Nephron progenitor cell (in vitro differentiated cells): ENCODE measurements at regions not wholly inside any gene's neighbourhood (a gene's known extent, or its start where the extent isn't known, plus 50 kb on each side); places are given as distances from the start of the nearest gene placed in this dataset.
"Not testable (repeated sequence)": the region's sequence is repeated elsewhere in the genome, so short reads cannot be mapped to it uniquely, and the experiment has no call there.

ENCODE experiments used
- DNase-seq: peaks from one replicate; pipeline ENCODE4 v3.0.0; 2021
- H3K27ac Mint-ChIP-seq: 2 replicates; pipeline ENCODE4 v1.8.0; 2021; ENCODE audit warnings: mild to moderate bottlenecking, moderate library complexity, mixed read lengths
- H3K27me3 Mint-ChIP-seq: 2 replicates; pipeline ENCODE4 v1.8.0; 2021; ENCODE audit warnings: mild to moderate bottlenecking, low read depth, mixed read lengths; ENCODE audit not compliant: poor library complexity
- H3K36me3 Mint-ChIP-seq: 2 replicates; pipeline ENCODE4 v1.8.0; 2021; ENCODE audit warnings: low read depth, mixed read lengths
- H3K4me1 Mint-ChIP-seq: 2 replicates; pipeline ENCODE4 v1.8.0; 2021; ENCODE audit warnings: mixed read lengths
- H3K4me3 Mint-ChIP-seq: 2 replicates; pipeline ENCODE4 v1.8.0; 2021; ENCODE audit warnings: mild to moderate bottlenecking, moderate library complexity, mixed read lengths
- H3K9me3 Mint-ChIP-seq: 2 replicates; pipeline ENCODE4 v1.8.0; 2021; ENCODE audit warnings: mild to moderate bottlenecking, moderate library complexity, mixed read lengths
- TF ChIP-seq, protein P1 (sequence below): fragments of 200-600 bp; sonication (generic); IDR thresholded peaks from 2 replicates; pipeline ENCODE4 v1.5.0; 2021; ENCODE audit warnings: antibody characterized with exemption

DNA sequence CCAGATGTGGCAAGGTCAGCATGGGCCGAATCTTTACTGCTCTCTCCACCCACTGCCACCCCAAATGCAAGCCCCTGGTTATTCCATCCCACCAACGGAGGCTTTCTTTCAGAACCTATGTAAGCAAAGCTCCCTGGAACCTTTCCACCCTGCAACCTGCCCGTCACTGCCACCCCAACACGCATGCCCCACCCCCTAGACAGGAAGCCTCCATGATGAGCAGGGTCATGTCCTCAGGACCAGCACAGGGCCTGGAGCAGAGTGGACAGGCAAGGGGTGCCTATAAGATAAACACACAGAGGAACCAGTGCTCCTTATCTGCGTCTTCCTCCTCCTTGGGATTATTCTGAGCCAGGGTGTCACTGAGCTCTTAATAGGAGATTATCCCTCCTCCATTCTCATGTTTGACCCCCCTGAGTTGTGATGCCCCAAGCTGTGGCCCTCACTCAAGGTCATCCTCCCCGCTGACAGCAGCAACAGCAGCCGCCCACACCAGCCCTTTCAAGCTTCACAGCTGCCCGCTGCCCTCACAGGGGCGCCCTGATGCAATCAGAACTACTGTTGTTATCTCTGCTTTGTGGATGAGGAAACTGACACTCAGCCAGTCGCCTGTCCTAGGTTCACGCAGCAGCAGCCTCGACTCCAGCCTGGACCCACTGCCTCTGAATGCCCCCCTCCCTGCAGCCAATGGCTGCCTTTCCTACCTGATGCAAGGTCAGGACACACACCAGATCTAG is 647.3 kb downstream of the TBC1D22A start:
- peaks cover 94% of the 10 kb centered on the region for H3K9me3 Mint-ChIP-seq
- no peak for DNase-seq
- no peak overlapping the region for H3K27ac Mint-ChIP-seq
- H3K27me3 Mint-ChIP-seq, result peaks cover 6% of the 10 kb centered on the region
- H3K4me3 Mint-ChIP-seq, result no peak overlapping the region
- no peaks in the 10 kb centered on the region for H3K36me3 Mint-ChIP-seq
- TF ChIP-seq, protein P1, sequence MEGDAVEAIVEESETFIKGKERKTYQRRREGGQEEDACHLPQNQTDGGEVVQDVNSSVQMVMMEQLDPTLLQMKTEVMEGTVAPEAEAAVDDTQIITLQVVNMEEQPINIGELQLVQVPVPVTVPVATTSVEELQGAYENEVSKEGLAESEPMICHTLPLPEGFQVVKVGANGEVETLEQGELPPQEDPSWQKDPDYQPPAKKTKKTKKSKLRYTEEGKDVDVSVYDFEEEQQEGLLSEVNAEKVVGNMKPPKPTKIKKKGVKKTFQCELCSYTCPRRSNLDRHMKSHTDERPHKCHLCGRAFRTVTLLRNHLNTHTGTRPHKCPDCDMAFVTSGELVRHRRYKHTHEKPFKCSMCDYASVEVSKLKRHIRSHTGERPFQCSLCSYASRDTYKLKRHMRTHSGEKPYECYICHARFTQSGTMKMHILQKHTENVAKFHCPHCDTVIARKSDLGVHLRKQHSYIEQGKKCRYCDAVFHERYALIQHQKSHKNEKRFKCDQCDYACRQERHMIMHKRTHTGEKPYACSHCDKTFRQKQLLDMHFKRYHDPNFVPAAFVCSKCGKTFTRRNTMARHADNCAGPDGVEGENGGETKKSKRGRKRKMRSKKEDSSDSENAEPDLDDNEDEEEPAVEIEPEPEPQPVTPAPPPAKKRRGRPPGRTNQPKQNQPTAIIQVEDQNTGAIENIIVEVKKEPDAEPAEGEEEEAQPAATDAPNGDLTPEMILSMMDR, result no peak
- H3K4me1 Mint-ChIP-seq, result no peaks in the 10 kb centered on the region

DNA sequence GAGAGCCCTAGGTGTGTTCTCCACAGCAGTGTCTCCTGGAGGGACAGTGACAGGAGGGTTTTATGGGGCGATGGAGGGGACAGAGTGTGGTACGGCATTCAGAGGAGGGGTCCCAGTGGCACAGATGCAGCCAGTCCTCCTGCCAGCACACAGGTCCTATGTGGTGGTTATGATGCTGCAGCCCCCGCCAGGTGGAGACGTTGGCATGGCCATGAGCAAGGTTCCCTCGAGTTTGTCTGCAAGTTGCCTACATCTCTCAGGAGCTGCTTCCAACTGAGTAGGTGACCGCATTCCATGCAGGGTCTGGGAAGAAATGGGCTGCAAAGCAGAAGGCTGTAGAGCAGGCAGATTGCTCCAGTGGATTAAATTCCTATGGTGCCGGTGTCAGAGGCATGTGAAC is 646.0 kb downstream of the TBC1D22A start:
- peaks cover 2% of the 10 kb centered on the region for H3K27me3 Mint-ChIP-seq
- H3K36me3 Mint-ChIP-seq, result no peaks in the 10 kb centered on the region
- no peak overlapping the region for H3K27ac Mint-ChIP-seq
- H3K9me3 Mint-ChIP-seq, result peaks cover 98% of the 10 kb centered on the region
- TF ChIP-seq, protein P1, result no peak
- H3K4me1 Mint-ChIP-seq, result no peaks in the 10 kb centered on the region
- no peak for DNase-seq
- H3K4me3 Mint-ChIP-seq, result no peak overlapping the region

DNA sequence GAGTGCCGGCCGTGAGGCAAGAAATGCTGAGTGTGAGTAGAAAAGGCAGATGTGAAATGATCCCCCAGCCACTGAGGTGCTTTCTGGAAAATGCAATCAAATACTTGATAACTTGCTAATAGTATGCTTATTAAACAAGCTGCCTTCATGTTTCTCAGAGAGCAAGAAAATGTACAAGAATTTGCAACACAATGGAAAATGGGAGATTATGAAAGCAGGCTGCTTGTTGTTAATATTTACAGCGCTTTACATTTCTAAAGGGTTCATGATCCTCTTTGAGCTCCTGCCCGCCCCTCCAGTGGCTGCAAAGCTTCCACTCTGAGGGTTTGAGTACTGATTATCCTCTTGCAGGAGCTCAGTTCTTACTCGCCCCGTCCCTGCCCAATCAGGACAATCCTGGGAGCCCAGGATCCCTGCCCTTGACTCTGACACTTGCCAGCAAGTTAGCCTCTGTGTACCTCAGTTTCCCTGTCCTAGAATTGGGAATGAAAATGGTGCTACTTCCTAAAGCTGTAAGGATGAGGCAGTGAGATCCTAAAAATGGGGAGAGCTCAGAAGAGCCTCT is 645.1 kb downstream of the TBC1D22A start:
- no peak overlapping the region for H3K4me3 Mint-ChIP-seq
- peaks cover 98% of the 10 kb centered on the region for H3K9me3 Mint-ChIP-seq
- peaks cover 2% of the 10 kb centered on the region for H3K27me3 Mint-ChIP-seq
- H3K4me1 Mint-ChIP-seq, result no peaks in the 10 kb centered on the region
- no peak overlapping the region for H3K27ac Mint-ChIP-seq
- no peaks in the 10 kb centered on the region for H3K36me3 Mint-ChIP-seq
- DNase-seq, result no peak
- TF ChIP-seq, protein P1, result no peak

DNA sequence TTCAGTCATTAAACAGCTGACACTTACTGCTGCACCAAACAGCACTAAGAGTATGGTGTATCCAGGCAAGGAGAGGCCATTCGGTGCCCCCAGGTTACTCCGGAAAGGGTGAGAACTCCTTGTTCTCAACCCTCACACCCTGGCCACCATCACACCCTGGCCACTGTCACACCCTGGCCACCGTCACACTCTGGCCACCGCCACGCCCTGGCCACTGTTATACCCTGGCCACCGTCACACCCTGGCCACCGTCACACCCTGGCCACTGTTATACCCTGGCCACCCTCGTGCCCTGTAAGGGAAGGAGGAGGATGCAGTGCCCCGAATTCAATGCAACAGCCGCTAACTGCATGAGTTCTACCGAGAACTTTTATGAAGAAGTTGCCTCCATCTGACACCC is 644.4 kb downstream of the TBC1D22A start:
- TF ChIP-seq, protein P1, result no peak
- no peak overlapping the region for H3K4me3 Mint-ChIP-seq
- H3K27ac Mint-ChIP-seq, result no peak overlapping the region
- H3K9me3 Mint-ChIP-seq, result peaks cover 99% of the 10 kb centered on the region
- H3K36me3 Mint-ChIP-seq, result no peaks in the 10 kb centered on the region
- H3K4me1 Mint-ChIP-seq, result no peaks in the 10 kb centered on the region
- no peak for DNase-seq
- peaks cover 2% of the 10 kb centered on the region for H3K27me3 Mint-ChIP-seq

DNA sequence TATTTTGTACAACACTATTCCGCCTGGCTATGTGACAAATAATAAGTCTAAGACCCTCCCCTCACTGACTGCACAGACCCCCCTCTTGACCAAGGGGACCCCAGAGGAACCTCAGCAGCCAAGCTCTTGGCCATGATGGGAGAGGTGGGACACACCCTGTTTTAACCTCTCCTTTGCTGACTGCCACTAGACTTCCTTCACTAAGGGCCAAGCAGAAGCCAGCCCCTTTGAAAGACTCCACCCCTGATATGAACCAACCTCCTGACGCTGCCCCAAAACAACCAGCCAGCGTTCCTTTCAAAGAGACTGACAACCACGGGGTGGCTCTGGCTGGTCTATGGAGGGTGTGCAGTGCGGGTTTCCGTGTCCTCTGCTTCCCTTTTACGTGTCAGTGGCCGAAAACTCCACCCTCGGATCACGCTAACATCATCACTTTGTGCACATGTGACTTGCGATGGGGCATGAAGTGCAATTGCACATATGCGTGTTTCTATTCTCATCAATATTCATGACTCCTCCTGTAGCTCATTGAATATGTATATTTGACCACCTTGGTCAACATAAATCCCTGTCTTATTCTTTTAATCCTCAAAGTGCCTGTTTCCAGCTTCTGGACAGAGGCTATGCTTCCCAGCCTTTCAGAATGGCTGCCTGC is 643.9 kb downstream of the TBC1D22A start:
- Mint-ChIP-seq H3K4me1 (no peaks in the 10 kb centered on the region), H3K27me3 (peaks cover 2% of the 10 kb centered on the region), H3K4me3 (no peak overlapping the region), H3K9me3 (peaks cover 95% of the 10 kb centered on the region), H3K36me3 (no peaks in the 10 kb centered on the region), H3K27ac (no peak overlapping the region)
- DNase-seq, result no peak
- TF ChIP-seq, protein P1, result no peak

DNA sequence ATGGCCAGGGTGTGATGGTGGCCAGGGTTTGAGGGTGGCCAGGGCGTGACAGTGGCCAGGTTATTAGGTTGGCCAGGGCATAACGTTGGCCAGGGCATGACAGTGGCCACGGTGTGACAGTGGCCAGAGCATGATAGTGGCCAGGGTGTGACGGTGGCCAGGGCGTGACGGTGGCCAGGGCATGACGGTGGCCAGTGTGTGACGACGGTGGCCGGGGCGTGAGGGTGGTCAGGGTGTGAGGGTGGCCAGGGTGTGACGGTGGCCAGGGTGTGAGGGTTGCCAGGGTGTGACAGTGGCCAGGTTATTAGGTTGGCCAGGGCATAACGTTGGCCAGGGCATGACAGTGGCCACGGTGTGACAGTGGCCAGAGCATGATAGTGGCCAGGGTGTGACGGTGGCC is 642.8 kb downstream of the TBC1D22A start:
- not testable (repeated sequence) for H3K4me3 Mint-ChIP-seq, H3K36me3 Mint-ChIP-seq, H3K27me3 Mint-ChIP-seq, DNase-seq, H3K4me1 Mint-ChIP-seq, H3K27ac Mint-ChIP-seq
- H3K9me3 Mint-ChIP-seq, result peaks cover 93% of the 10 kb centered on the region
